ENCODE measurements at regions not wholly inside any gene's neighbourhood (a gene's known extent, or its start where the extent isn't known, plus 50 kb on each side); places are given as distances from the start of the nearest gene placed in this dataset.
"Not testable (repeated sequence)": the region's sequence is repeated elsewhere in the genome, so short reads cannot be mapped to it uniquely, and the experiment has no call there.

GRCh38 chr6:119929121-119929520 lies 579.6 kb upstream of the MAN1A1 start:
- DNase-seq = no peak

GRCh38 chr6:119924888-119925287 lies 575.3 kb upstream of the MAN1A1 start:
- not testable (repeated sequence) for DNase-seq

GRCh38 chr6:119922814-119923213 lies 573.3 kb upstream of the MAN1A1 start:
- no peak for DNase-seq

GRCh38 chr6:119921491-119922010 lies 572.0 kb upstream of the MAN1A1 start:
- DNase-seq = no peak

- no peak for DNase-seq
Observed at GRCh38 chr6:119917186-119917585, 567.6 kb upstream of the MAN1A1 start.

- DNase-seq = no peak
Observed at GRCh38 chr6:119915971-119916370, 566.4 kb upstream of the MAN1A1 start.

GRCh38 chr6:119908157-119908556 lies 558.6 kb upstream of the MAN1A1 start:
- DNase-seq = no peak

GRCh38 chr6:119902681-119903080 lies 553.1 kb upstream of the MAN1A1 start:
- DNase-seq = no peak

- DNase-seq = no peak
Observed at GRCh38 chr6:119896806-119897205, 547.2 kb upstream of the MAN1A1 start.

- no peak for DNase-seq
Observed at GRCh38 chr6:119895626-119896025, 546.1 kb upstream of the MAN1A1 start.

- DNase-seq = no peak
Observed at GRCh38 chr6:119894811-119895210, 545.2 kb upstream of the MAN1A1 start.

- DNase-seq = no peak
Observed at GRCh38 chr6:119891644-119892043, 542.1 kb upstream of the MAN1A1 start.

- DNase-seq = no peak
Observed at GRCh38 chr6:119891206-119891605, 541.6 kb upstream of the MAN1A1 start.

GRCh38 chr6:119890470-119890869 lies 540.9 kb upstream of the MAN1A1 start:
- no peak for DNase-seq

- DNase-seq = no peak
Observed at GRCh38 chr6:119887666-119888065, 538.1 kb upstream of the MAN1A1 start.

GRCh38 chr6:119881416-119881815 lies 531.9 kb upstream of the MAN1A1 start:
- no peak for DNase-seq

- DNase-seq = no peak
Observed at GRCh38 chr6:119880840-119881239, 531.3 kb upstream of the MAN1A1 start.

- DNase-seq = no peak
Observed at GRCh38 chr6:119879731-119880130, 530.2 kb upstream of the MAN1A1 start.

- no peak for DNase-seq
Observed at GRCh38 chr6:119874381-119874780, 524.8 kb upstream of the MAN1A1 start.

- no peak for DNase-seq
Observed at GRCh38 chr6:119873107-119873506, 523.5 kb upstream of the MAN1A1 start.

GRCh38 chr6:119871520-119871919 lies 522.0 kb upstream of the MAN1A1 start:
- no peak for DNase-seq

- no peak for DNase-seq
Observed at GRCh38 chr6:119865466-119866350, 516.1 kb upstream of the MAN1A1 start.

GRCh38 chr6:119862719-119863118 lies 513.2 kb upstream of the MAN1A1 start:
- DNase-seq = no peak

- no peak for DNase-seq
Observed at GRCh38 chr6:119858901-119859300, 509.3 kb upstream of the MAN1A1 start.

GRCh38 chr6:119856136-119856535 lies 506.6 kb upstream of the MAN1A1 start:
- peak in 1 of 2 donors; percentile 30 for DNase-seq
